Stimulated activated memory B cell treated with anti-CD40 and anti-IgM and Interleukin-4, amounts not matched to agents 10 μg/mL and 1 μg/mL and 100 μg/mL, for 72 hours (primary cell): ENCODE measurements at regions not wholly inside any gene's neighbourhood (a gene's known extent, or its start where the extent isn't known, plus 50 kb on each side); places are given as distances from the start of the nearest gene placed in this dataset.

Experiments
- ATAC-seq: fragments of 150-1000 bp; cut with Tn5 transposase; 2 replicates; pipeline ENCODE4 v1.10.0; 2021
- H3K27ac Mint-ChIP-seq: one replicate; pipeline ENCODE4 v1.8.0; 2022; ENCODE audit warnings: mild to moderate bottlenecking, mixed read lengths
- H3K27me3 Mint-ChIP-seq: one replicate; pipeline ENCODE4 v1.8.0; 2022; ENCODE audit warnings: mixed read lengths
- H3K36me3 Mint-ChIP-seq: one replicate; pipeline ENCODE4 v1.8.0; 2022; ENCODE audit warnings: mixed read lengths
- H3K4me1 Mint-ChIP-seq: one replicate; pipeline ENCODE4 v1.8.0; 2022; ENCODE audit warnings: mixed read lengths
- H3K4me3 Mint-ChIP-seq: one replicate; pipeline ENCODE4 v1.8.0; 2022; ENCODE audit warnings: mild to moderate bottlenecking, moderate library complexity, mixed read lengths
- H3K9me3 Mint-ChIP-seq: one replicate; pipeline ENCODE4 v1.8.0; 2022; ENCODE audit warnings: mixed read lengths

- Mint-ChIP-seq H3K9me3 (peaks cover 1% of the 10 kb centered on the region), H3K27me3 (no peaks in the 10 kb centered on the region), H3K36me3 (no peaks in the 10 kb centered on the region), H3K27ac (no peak overlapping the region), H3K4me3 (no peak overlapping the region), H3K4me1 (no peaks in the 10 kb centered on the region)
- ATAC-seq: no peak
Measured at GRCh38 chr9:108639091-108639490, 216.7 kb downstream of the ACTL7B start.

GRCh38 chr9:108637340-108637739 lies 218.4 kb downstream of the ACTL7B start:
- Mint-ChIP-seq H3K27ac (no peak overlapping the region), H3K9me3 (no peaks in the 10 kb centered on the region), H3K36me3 (no peaks in the 10 kb centered on the region), H3K4me3 (no peak overlapping the region), H3K27me3 (no peaks in the 10 kb centered on the region), H3K4me1 (no peaks in the 10 kb centered on the region)
- ATAC-seq: no peak

DNA sequence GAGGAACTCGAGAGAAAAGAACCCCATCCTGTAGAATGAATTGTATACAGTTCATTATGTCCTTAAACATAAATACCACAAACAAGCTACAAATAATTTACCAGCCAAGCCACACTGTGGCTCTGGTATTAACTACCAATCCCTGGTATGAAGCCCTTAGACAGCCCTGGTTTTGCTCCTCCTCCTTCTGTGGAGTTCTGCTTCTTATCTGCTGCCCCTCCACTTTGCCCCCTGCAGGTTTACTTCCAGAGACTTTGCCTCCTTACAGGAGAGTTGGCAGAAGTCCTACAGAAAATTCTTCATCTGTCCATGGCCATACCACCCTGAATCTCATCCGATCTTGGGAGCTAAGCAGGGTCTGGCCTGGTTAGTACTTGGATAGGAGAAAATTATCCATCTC lies 219.8 kb downstream of the ACTL7B start:
- no peaks in the 10 kb centered on the region for H3K27me3 Mint-ChIP-seq

GRCh38 chr9:108634672-108635462 lies 220.9 kb downstream of the ACTL7B start:
- Mint-ChIP-seq H3K36me3 (no peaks in the 10 kb centered on the region), H3K4me1 (no peaks in the 10 kb centered on the region), H3K4me3 (no peak overlapping the region), H3K9me3 (no peaks in the 10 kb centered on the region), H3K27me3 (no peaks in the 10 kb centered on the region), H3K27ac (no peak overlapping the region)
- no peak for ATAC-seq

More for the DNA sequence above, 219.8 kb downstream of the ACTL7B start:
- no peak for ATAC-seq
- Mint-ChIP-seq H3K9me3 (no peaks in the 10 kb centered on the region), H3K4me1 (no peaks in the 10 kb centered on the region), H3K27ac (no peak overlapping the region), H3K4me3 (no peak overlapping the region), H3K36me3 (no peaks in the 10 kb centered on the region)

GRCh38 chr9:108634204-108634603 lies 221.6 kb downstream of the ACTL7B start:
- H3K9me3 Mint-ChIP-seq: no peaks in the 10 kb centered on the region
- no peaks in the 10 kb centered on the region for H3K36me3 Mint-ChIP-seq
- H3K4me1 Mint-ChIP-seq: no peaks in the 10 kb centered on the region
- no peak overlapping the region for H3K27ac Mint-ChIP-seq
- no peak for ATAC-seq
- H3K27me3 Mint-ChIP-seq: no peaks in the 10 kb centered on the region
- no peak overlapping the region for H3K4me3 Mint-ChIP-seq

GRCh38 chr9:108631496-108632285 lies 224.1 kb downstream of the ACTL7B start:
- H3K27me3 Mint-ChIP-seq: no peaks in the 10 kb centered on the region

GRCh38 chr9:108628316-108628715 lies 227.5 kb downstream of the ACTL7B start:
- Mint-ChIP-seq H3K4me1 (no peaks in the 10 kb centered on the region), H3K27me3 (peaks cover 7% of the 10 kb centered on the region), H3K27ac (no peak overlapping the region), H3K9me3 (no peaks in the 10 kb centered on the region), H3K36me3 (no peaks in the 10 kb centered on the region), H3K4me3 (no peak overlapping the region)
- ATAC-seq: no peak

More at GRCh38 chr9:108631496-108632285, 224.1 kb downstream of the ACTL7B start:
- H3K27ac Mint-ChIP-seq: no peak overlapping the region
- H3K4me3 Mint-ChIP-seq: no peak overlapping the region
- no peaks in the 10 kb centered on the region for H3K4me1 Mint-ChIP-seq
- no peak for ATAC-seq
- no peaks in the 10 kb centered on the region for H3K9me3 Mint-ChIP-seq
- H3K36me3 Mint-ChIP-seq: no peaks in the 10 kb centered on the region

DNA sequence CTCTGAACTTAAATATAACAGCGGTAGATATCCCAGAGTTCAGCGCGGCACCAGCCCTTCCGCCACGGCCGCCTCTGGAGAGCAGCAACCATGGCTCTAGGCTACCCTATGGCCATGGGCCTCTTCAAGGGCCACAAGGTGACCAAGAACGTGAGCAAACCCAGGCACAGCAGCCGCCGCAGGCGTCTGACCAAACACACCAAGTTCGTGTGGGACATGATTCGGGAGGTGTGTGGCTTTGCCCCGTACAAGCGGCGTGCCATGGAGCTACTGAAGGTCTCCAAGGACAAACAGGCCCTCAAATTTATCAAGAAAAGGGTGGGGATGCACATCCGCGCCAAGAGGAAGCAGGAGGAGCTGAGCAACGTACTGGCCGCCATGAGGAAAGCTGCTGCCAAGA lies 229.0 kb downstream of the ACTL7B start:
- Mint-ChIP-seq H3K36me3 (no peaks in the 10 kb centered on the region), H3K4me3 (no peak overlapping the region), H3K4me1 (no peaks in the 10 kb centered on the region), H3K9me3 (no peaks in the 10 kb centered on the region), H3K27me3 (peaks cover 7% of the 10 kb centered on the region), H3K27ac (no peak overlapping the region)
- ATAC-seq: no peak

DNA sequence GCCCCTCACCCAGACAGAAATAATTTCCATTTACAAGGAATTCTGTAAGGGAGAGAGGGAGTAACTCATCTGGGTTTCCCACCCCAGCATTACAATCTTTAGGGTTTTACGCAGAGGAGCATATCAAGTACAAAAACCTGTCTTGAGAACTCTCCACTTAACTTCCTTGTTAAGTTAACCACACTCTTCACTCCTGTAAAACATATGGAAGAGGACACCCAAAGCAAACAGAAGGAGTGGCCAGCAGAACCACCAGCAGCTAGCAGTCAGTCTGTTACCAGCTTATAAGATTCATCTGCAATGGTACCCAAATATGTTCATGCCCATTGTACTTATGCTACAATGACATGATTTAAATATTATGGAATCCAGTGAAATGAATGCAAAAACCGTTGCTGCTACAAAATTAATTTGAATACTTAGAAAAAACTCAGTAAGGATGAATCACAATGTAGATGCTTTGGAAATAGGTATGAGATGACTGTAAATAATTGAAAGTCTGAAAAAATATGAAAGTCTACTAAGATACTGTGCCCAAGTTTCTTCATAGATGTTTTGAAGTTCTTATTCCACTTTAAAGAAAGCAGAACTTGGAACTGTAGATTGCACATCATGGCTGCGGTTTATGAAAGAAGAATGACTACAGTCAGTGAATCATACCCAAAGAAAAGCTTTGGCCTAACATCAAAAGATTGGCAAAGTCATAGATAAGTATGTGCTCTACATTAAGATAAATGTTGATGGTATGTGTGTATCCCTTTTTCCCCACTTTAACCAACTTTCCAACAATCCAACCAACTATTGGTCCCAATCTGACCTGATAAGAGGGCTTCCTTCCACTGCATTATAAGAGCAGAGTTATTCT lies 233.6 kb downstream of the ACTL7B start:
- Mint-ChIP-seq H3K36me3 (no peaks in the 10 kb centered on the region), H3K27me3 (peaks cover 7% of the 10 kb centered on the region), H3K4me1 (no peaks in the 10 kb centered on the region), H3K27ac (no peak overlapping the region), H3K4me3 (no peak overlapping the region), H3K9me3 (no peaks in the 10 kb centered on the region)
- ATAC-seq: no peak

DNA sequence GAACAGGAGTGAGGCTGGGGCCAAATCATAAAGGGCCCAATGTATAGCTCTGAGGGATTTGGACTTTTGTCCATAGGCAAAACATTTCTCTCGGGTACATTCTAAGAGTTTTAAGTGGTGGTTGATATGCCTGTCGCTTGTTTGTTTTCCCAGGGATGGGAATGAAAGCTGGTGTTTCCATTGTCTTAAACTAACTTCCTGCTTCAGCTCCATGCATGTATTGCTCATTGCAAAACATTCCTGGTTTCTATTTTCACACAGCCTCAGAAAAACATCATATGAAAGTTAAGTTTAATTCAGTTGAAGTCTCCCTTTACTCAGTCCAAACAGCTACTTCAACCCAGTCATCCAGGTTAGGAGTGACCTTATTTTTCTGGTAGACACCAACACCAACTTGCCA lies 235.0 kb downstream of the ACTL7B start:
- H3K9me3 Mint-ChIP-seq: peaks cover 3% of the 10 kb centered on the region

GRCh38 chr9:108618906-108619550 lies 236.8 kb downstream of the ACTL7B start:
- Mint-ChIP-seq H3K4me1 (no peaks in the 10 kb centered on the region), H3K36me3 (no peaks in the 10 kb centered on the region), H3K9me3 (peaks cover 3% of the 10 kb centered on the region), H3K27me3 (peaks cover 5% of the 10 kb centered on the region), H3K4me3 (no peak overlapping the region), H3K27ac (no peak overlapping the region)
- ATAC-seq: no peak

More for the DNA sequence above, 235.0 kb downstream of the ACTL7B start:
- no peak overlapping the region for H3K4me3 Mint-ChIP-seq
- H3K4me1 Mint-ChIP-seq: no peaks in the 10 kb centered on the region
- no peaks in the 10 kb centered on the region for H3K36me3 Mint-ChIP-seq
- H3K27ac Mint-ChIP-seq: no peak overlapping the region
- H3K27me3 Mint-ChIP-seq: peaks cover 7% of the 10 kb centered on the region
- no peak for ATAC-seq

DNA sequence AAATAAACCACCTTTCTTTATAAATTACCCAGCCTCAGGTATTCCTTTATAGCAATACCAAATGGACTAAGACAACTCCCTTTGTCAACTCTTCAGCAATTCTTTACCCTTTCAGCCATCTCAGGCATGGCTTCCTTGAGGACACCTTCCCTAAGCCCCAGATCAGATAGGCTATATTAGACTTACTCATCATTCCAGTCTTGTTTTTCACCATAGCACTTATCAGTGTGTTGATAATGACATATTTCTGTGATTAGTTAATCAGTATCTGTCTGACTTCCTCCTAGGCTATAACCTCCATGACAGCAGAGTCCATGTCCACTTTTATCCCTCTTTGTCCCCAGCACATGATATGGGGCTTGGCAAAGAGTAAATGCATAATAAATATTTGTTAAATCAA lies 238.1 kb downstream of the ACTL7B start:
- H3K36me3 Mint-ChIP-seq: no peaks in the 10 kb centered on the region
- H3K27me3 Mint-ChIP-seq: no peaks in the 10 kb centered on the region
- no peak for ATAC-seq
- peaks cover 3% of the 10 kb centered on the region for H3K9me3 Mint-ChIP-seq
- H3K4me3 Mint-ChIP-seq: no peak overlapping the region
- H3K4me1 Mint-ChIP-seq: no peaks in the 10 kb centered on the region
- H3K27ac Mint-ChIP-seq: no peak overlapping the region

GRCh38 chr9:108615152-108615551 lies 240.6 kb downstream of the ACTL7B start:
- H3K9me3 Mint-ChIP-seq: peaks cover 3% of the 10 kb centered on the region
- no peaks in the 10 kb centered on the region for H3K36me3 Mint-ChIP-seq
- no peaks in the 10 kb centered on the region for H3K27me3 Mint-ChIP-seq
- no peak overlapping the region for H3K27ac Mint-ChIP-seq
- H3K4me3 Mint-ChIP-seq: no peak overlapping the region
- H3K4me1 Mint-ChIP-seq: no peaks in the 10 kb centered on the region
- ATAC-seq: no peak

DNA sequence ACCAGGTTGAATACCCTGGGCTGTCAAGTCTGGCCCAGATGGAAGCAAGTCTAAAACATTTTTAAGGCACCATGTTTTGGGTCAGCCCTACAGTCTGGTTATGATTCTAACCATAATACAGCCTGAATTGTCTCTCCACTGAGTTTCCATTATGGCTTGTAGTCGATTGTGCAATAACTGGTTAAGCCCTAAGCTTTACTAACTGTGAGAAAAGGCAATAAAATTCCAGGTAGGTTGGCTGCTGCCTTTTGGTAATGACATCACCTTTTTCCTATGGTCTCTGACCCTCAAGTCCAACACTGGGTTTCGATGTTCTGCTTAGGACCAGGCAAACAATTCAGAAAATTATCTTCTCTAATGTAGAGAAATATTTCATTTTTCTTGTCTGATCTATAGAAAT lies 243.3 kb downstream of the ACTL7B start:
- Mint-ChIP-seq H3K9me3 (peaks cover 5% of the 10 kb centered on the region), H3K27ac (no peak overlapping the region), H3K27me3 (no peaks in the 10 kb centered on the region), H3K4me1 (no peaks in the 10 kb centered on the region), H3K4me3 (no peak overlapping the region), H3K36me3 (no peaks in the 10 kb centered on the region)
- ATAC-seq: no peak

- no peak overlapping the region for H3K4me3 Mint-ChIP-seq
- H3K27ac Mint-ChIP-seq: no peak overlapping the region
- no peaks in the 10 kb centered on the region for H3K27me3 Mint-ChIP-seq
- no peaks in the 10 kb centered on the region for H3K36me3 Mint-ChIP-seq
- no peaks in the 10 kb centered on the region for H3K4me1 Mint-ChIP-seq
- ATAC-seq: no peak
- peaks cover 2% of the 10 kb centered on the region for H3K9me3 Mint-ChIP-seq
Measured at GRCh38 chr9:108609897-108610253, 245.9 kb downstream of the ACTL7B start.
